H1 (cell line): ENCODE measurements at regions not wholly inside any gene's neighbourhood (a gene's known extent, or its start where the extent isn't known, plus 50 kb on each side); places are given as distances from the start of the nearest gene placed in this dataset.

Experiments
- CTCF ChIA-PET: fragments of 300-600 bp; sonication (Branson Sonifier 250); formaldehyde crosslinking; loops from one replicate; lab custom pipeline; 2021; ENCODE audit not compliant: partially characterized antibody; lab: Charles Lee
- POLR2A ChIA-PET: fragments of 300-600 bp; sonication (Branson Sonifier 250); formaldehyde crosslinking; loops from one replicate; lab custom pipeline; 2021; ENCODE audit warnings: inconsistent platforms; ENCODE audit not compliant: partially characterized antibody; lab: Charles Lee
- DNase-seq, 2 experiments: peaks; one replicate each; pipeline versions ENCODE4 v3.0.0 to v3.0.0-alpha.2; 2010 to 2022; ENCODE audit warnings: low spot score in 2 of 2, low read depth in 1 of 2, mixed read lengths in 1 of 2
- FAIRE-seq: peaks from 2 replicates; lab custom pipeline; 2011; peaks lifted over from hg19 to GRCh38; lab: Jason Lieb, UNC
- H2AFZ ChIP-seq: 2 replicates; pipeline ENCODE4 v1.8.1; 2012; ENCODE audit warnings: low read length, inconsistent platforms
- H2AK5ac ChIP-seq: 2 replicates; pipeline ENCODE4 v1.6.1; 2013; ENCODE audit warnings: low read depth, low read length
- H2BK120ac ChIP-seq: replicated peaks from 2 replicates; pipeline ENCODE3; 2013; ENCODE audit warnings: low read depth, low read length, inconsistent platforms
- H2BK12ac ChIP-seq: 2 replicates; pipeline ENCODE4 v1.6.1; 2013; ENCODE audit warnings: low read depth, low read length
- H2BK15ac ChIP-seq: 2 replicates; pipeline ENCODE4 v1.6.1; 2013; ENCODE audit warnings: low read length
- H2BK20ac ChIP-seq: 2 replicates; pipeline ENCODE4 v1.6.1; 2013; ENCODE audit warnings: low read length
- H2BK5ac ChIP-seq: 2 replicates; pipeline ENCODE4 v1.6.1; 2013; ENCODE audit warnings: low read depth, low read length
- H3K14ac ChIP-seq: 2 replicates; pipeline ENCODE4 v1.6.1; 2013; ENCODE audit warnings: inconsistent platforms; ENCODE audit not compliant: insufficient read length
- H3K18ac ChIP-seq: 2 replicates; pipeline ENCODE4 v1.6.1; 2013; ENCODE audit warnings: low read length; ENCODE audit errors: extremely low read depth
- H3K23ac ChIP-seq: 2 replicates; pipeline ENCODE4 v1.6.1; 2013; ENCODE audit warnings: inconsistent platforms; ENCODE audit not compliant: insufficient read length
- H3K23me2 ChIP-seq: 2 replicates; pipeline ENCODE4 v1.6.1; 2013; ENCODE audit warnings: low read depth, low read length
- H3K27ac ChIP-seq: 2 replicates; pipeline ENCODE4 v1.6.1; 2011; ENCODE audit warnings: low read depth, low read length, inconsistent platforms
- H3K27me3 ChIP-seq, 4 experiments: replicated peaks in 1 of 4; 1 replicate in 1 of 4; 2 replicates in 3 of 4; pipeline versions ENCODE4 v1.6.1 to v1.8.1; 2011 to 2013; ENCODE audit warnings: low read length in 3 of 4, mild to moderate bottlenecking in 3 of 4, inconsistent platforms in 2 of 4, mixed read lengths in 2 of 4, moderate library complexity in 1 of 4; ENCODE audit not compliant: control insufficient read depth in 3 of 4, insufficient read depth in 3 of 4; ENCODE audit errors: extremely low read depth in 1 of 4
- H3K36me3 ChIP-seq, 4 experiments: 2 replicates each; pipeline versions ENCODE4 v1.6.1 to v1.8.1; 2011 to 2013; ENCODE audit warnings: mild to moderate bottlenecking in 4 of 4, low read length in 3 of 4, moderate library complexity in 2 of 4, control low read depth in 1 of 4, inconsistent platforms in 1 of 4; ENCODE audit not compliant: insufficient read depth in 4 of 4, control insufficient read depth in 2 of 4
- H3K4ac ChIP-seq: replicated peaks from 2 replicates; pipeline ENCODE3; 2013; ENCODE audit warnings: low read length, low read depth, mixed read lengths, inconsistent platforms; ENCODE audit not compliant: insufficient read length
- H3K4me1 ChIP-seq, 4 experiments: replicated peaks in 1 of 4; 1 replicate in 1 of 4; 2 replicates in 3 of 4; pipeline versions ENCODE4 v1.6.1 to v1.8.1; 2011 to 2013; ENCODE audit warnings: low read length in 3 of 4, inconsistent platforms in 2 of 4, mixed read lengths in 1 of 4; ENCODE audit not compliant: insufficient read depth in 4 of 4, control insufficient read depth in 3 of 4
- H3K4me2 ChIP-seq, 2 experiments: 2 replicates each; pipeline versions ENCODE4 v1.6.1 to v1.8.1; 2011 to 2013; ENCODE audit warnings: low read depth in 2 of 2, low read length in 2 of 2, control low read depth in 1 of 2, inconsistent platforms in 1 of 2, mild to moderate bottlenecking in 1 of 2; ENCODE audit not compliant: insufficient read depth in 1 of 2
- H3K4me3 ChIP-seq, 4 experiments: fragments of 200-600, 300-600 bp in 1 of 4; sonication (generic), shearing (Covaris generic), sonication (Bioruptor Twin) in 1 of 4; 2 replicates each; pipeline versions ENCODE4 v1.5.1 to v1.8.1; 2011 to 2016; ENCODE audit warnings: low read length in 4 of 4, low read depth in 3 of 4, control low read depth in 2 of 4, inconsistent platforms in 2 of 4, mild to moderate bottlenecking in 2 of 4, mixed read lengths in 1 of 4, moderate library complexity in 1 of 4; ENCODE audit not compliant: insufficient read depth in 2 of 4; ENCODE audit errors: extremely low read depth in 1 of 4
- H3K56ac ChIP-seq: replicated peaks from 2 replicates; pipeline ENCODE3; 2013; ENCODE audit warnings: low read depth, mild to moderate bottlenecking, mixed read lengths, low read length, inconsistent platforms; ENCODE audit not compliant: insufficient read length
- H3K79me1 ChIP-seq: 2 replicates; pipeline ENCODE4 v1.6.1; 2013; ENCODE audit warnings: low read depth, low read length, control low read depth
- H3K79me2 ChIP-seq, 2 experiments: 2 replicates each; pipeline versions ENCODE4 v1.6.1 to v1.8.1; 2012 to 2013; ENCODE audit warnings: low read length in 2 of 2, mild to moderate bottlenecking in 2 of 2, inconsistent platforms in 1 of 2; ENCODE audit not compliant: insufficient read depth in 2 of 2, control insufficient read depth in 1 of 2
- H3K9ac ChIP-seq, 4 experiments: replicated peaks in 1 of 4; 1 replicate in 1 of 4; 2 replicates in 3 of 4; pipeline versions ENCODE4 v1.6.1 to v1.8.1; 2011 to 2013; ENCODE audit warnings: low read depth in 3 of 4, low read length in 3 of 4, control low read depth in 2 of 4, mild to moderate bottlenecking in 2 of 4, moderate library complexity in 2 of 4, inconsistent platforms in 1 of 4; ENCODE audit errors: extremely low read depth in 1 of 4
- H3K9me3 ChIP-seq, 2 experiments: 2 replicates each; pipeline versions ENCODE4 v1.6.1 to v1.8.1; 2012 to 2013; ENCODE audit warnings: mild to moderate bottlenecking in 2 of 2, moderate library complexity in 2 of 2, control low read depth in 1 of 2, inconsistent platforms in 1 of 2, low read depth in 1 of 2, low read length in 1 of 2, mixed read lengths in 1 of 2; ENCODE audit not compliant: insufficient read depth in 2 of 2
- H4K20me1 ChIP-seq, 2 experiments: replicated peaks in 1 of 2; 2 replicates each; pipeline versions ENCODE3 to v1.8.1; 2011 to 2013; ENCODE audit warnings: inconsistent platforms in 2 of 2, low read length in 2 of 2, mild to moderate bottlenecking in 1 of 2; ENCODE audit not compliant: insufficient read depth in 2 of 2, control insufficient read depth in 1 of 2
- H4K5ac ChIP-seq: 2 replicates; pipeline ENCODE4 v1.6.1; 2013; ENCODE audit warnings: low read length, low read depth, mixed read lengths, inconsistent platforms; ENCODE audit not compliant: insufficient read length
- H4K8ac ChIP-seq: 2 replicates; pipeline ENCODE4 v1.8.0; 2013; ENCODE audit warnings: mild to moderate bottlenecking, moderate library complexity, low read length, inconsistent platforms; ENCODE audit not compliant: insufficient read depth; ENCODE audit errors: extremely low read depth
- H4K91ac ChIP-seq: replicated peaks from 2 replicates; pipeline ENCODE3; 2013; ENCODE audit warnings: low read length, mixed read lengths, inconsistent platforms; ENCODE audit not compliant: insufficient read length
- BACH1 ChIP-seq: IDR thresholded peaks from 2 replicates; pipeline ENCODE4 v1.6.1; 2012; ENCODE audit warnings: low read length, improper control_type of control experiment
- BCL11A ChIP-seq, 2 experiments: IDR thresholded peaks; one replicate each; pipeline ENCODE4 v1.6.1; 2011; ENCODE audit warnings: low read depth in 2 of 2, low read length in 2 of 2, mild to moderate bottlenecking in 2 of 2
- CEBPB ChIP-seq: IDR thresholded peaks from 2 replicates; pipeline ENCODE4 v1.6.1; 2012; ENCODE audit warnings: low read depth, low read length
- CHD1 ChIP-seq: IDR thresholded peaks from 2 replicates; pipeline ENCODE4 v1.6.1; 2012; ENCODE audit warnings: low read depth, low read length, improper control_type of control experiment
- EZH2 ChIP-seq: fragments of 200-600 bp; sonication (generic); IDR thresholded peaks from 2 replicates; pipeline ENCODE4 v1.7.1; 2012; ENCODE audit warnings: low read depth, mild to moderate bottlenecking, moderate library complexity, low read length, inconsistent platforms; ENCODE audit not compliant: severe bottlenecking
- HDAC2 ChIP-seq, 2 experiments: fragments of 300-600 bp in 1 of 2; sonication (generic) in 1 of 2; IDR thresholded peaks; 2 replicates each; pipeline ENCODE4 v1.6.1; 2011 to 2012; ENCODE audit warnings: low read depth in 2 of 2, low read length in 2 of 2, mild to moderate bottlenecking in 2 of 2, moderate library complexity in 2 of 2, borderline replicate concordance in 1 of 2, inconsistent platforms in 1 of 2
- HDAC6 ChIP-seq: IDR thresholded peaks from one replicate; pipeline ENCODE4 v1.7.1; 2012; ENCODE audit warnings: low read depth, mild to moderate bottlenecking, inconsistent platforms, low read length, moderate library complexity
- JUN ChIP-seq: IDR thresholded peaks from 2 replicates; pipeline ENCODE4 v1.6.1; 2011; ENCODE audit warnings: low read depth, mild to moderate bottlenecking, improper control_type of control experiment, low read length
- NRF1 ChIP-seq: IDR thresholded peaks from 2 replicates; pipeline ENCODE4 v1.6.1; 2011; ENCODE audit warnings: mild to moderate bottlenecking, low read depth, low read length, improper control_type of control experiment
- POLR2A ChIP-seq, 2 experiments: IDR thresholded peaks; 1 replicate in 1 of 2; 2 replicates in 1 of 2; pipeline ENCODE4 v1.6.1; 2011; ENCODE audit warnings: low read depth in 2 of 2, low read length in 2 of 2, mild to moderate bottlenecking in 2 of 2; ENCODE audit errors: control extremely low read depth in 1 of 2
- RAD21 ChIP-seq, 2 experiments: IDR thresholded peaks in 1 of 2; conservative IDR thresholded peaks in 1 of 2; 2 replicates each; pipeline ENCODE4 v1.6.1; 2011; ENCODE audit warnings: low read depth in 2 of 2, low read length in 2 of 2, improper control_type of control experiment in 1 of 2, inconsistent platforms in 1 of 2, mild to moderate bottlenecking in 1 of 2, moderate library complexity in 1 of 2
- SIX5 ChIP-seq: IDR thresholded peaks from 2 replicates; pipeline ENCODE4 v1.6.1; 2011; ENCODE audit warnings: mild to moderate bottlenecking, low read depth, low read length
- SP2 ChIP-seq: IDR thresholded peaks from 2 replicates; pipeline ENCODE4 v1.6.1; 2012; ENCODE audit warnings: mild to moderate bottlenecking, low read length, inconsistent platforms
- SP4 ChIP-seq: IDR thresholded peaks from 2 replicates; pipeline ENCODE4 v1.6.1; 2012; ENCODE audit warnings: low read length, inconsistent platforms
- SRF ChIP-seq: IDR thresholded peaks from 2 replicates; pipeline ENCODE4 v1.6.1; 2011; ENCODE audit warnings: mild to moderate bottlenecking, low read depth, low read length, moderate library complexity
- WGBS, 2 experiments: shearing (Covaris generic) in 1 of 2; methylation state at CpG; one replicate each; pipeline versions ENCODE4 v1.1.6 to v1.1.7; 2013 to 2015; ENCODE audit warnings: low lambda C conversion rate in 2 of 2, mixed read lengths in 2 of 2, inconsistent platforms in 1 of 2, low coverage in 1 of 2, missing lambda C conversion rate in 1 of 2; ENCODE audit not compliant: insufficient replicate concordance in 2 of 2, insufficient coverage in 1 of 2, insufficient read length in 1 of 2; ENCODE audit errors: extremely low coverage in 1 of 2, missing lambda C conversion rate in 1 of 2; 5-methylcytosine and 5-hydroxymethylcytosine counted together

DNA sequence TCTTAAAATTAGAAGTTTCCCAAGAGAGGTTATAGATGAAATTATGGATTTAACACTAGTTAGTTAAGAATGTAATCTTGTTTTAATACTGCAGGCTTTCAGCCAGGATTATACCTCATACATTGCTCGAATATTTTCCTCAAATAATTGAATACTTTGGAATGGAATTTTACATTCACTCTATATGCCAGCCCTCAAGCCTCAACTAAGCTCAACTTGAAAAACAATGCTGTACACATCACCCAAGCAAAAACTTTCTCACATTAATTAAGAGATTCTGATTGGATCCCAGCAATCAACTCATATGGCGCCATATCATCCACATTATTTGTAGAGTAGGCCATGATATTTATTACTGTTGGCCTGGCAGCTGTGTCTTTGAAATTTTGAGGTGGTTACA, 710.7 kb upstream of the ADAMTS5 start:
- H4K91ac ChIP-seq, result no peak overlapping the region
- no peak overlapping the region for H3K23ac ChIP-seq
- WGBS, 2 experiments, result 64% methylated on average over 2 of the region's 2 CpGs; no CpG with 5 or more reads in 1 of the 2 experiments
- H2BK120ac ChIP-seq, result no peak overlapping the region
- H4K20me1 ChIP-seq, result no peaks in the 10 kb centered on the region
- H2BK20ac ChIP-seq, result no peak overlapping the region
- H4K8ac ChIP-seq, result no peak overlapping the region
- H2BK5ac ChIP-seq, result no peak overlapping the region
- no peaks in the 10 kb centered on the region for H3K36me3 ChIP-seq
- no peaks in the 10 kb centered on the region for H3K9me3 ChIP-seq
- no peak for DNase-seq
- no peak overlapping the region for H3K4me2 ChIP-seq
- no peak overlapping the region for H3K9ac ChIP-seq
- no peak overlapping the region for H3K14ac ChIP-seq
- H3K56ac ChIP-seq, result no peak overlapping the region
- H3K18ac ChIP-seq, result no peak overlapping the region
- no peaks in the 10 kb centered on the region for H3K27me3 ChIP-seq
- no peaks in the 10 kb centered on the region for H3K4me1 ChIP-seq
- no peak overlapping the region for H2AK5ac ChIP-seq
- no peaks in the 10 kb centered on the region for H3K79me1 ChIP-seq
- H2BK12ac ChIP-seq, result no peak overlapping the region
- H3K79me2 ChIP-seq, result no peaks in the 10 kb centered on the region
- CTCF ChIA-PET, result no interaction called here
- no peaks in the 10 kb centered on the region for H3K23me2 ChIP-seq
- H2BK15ac ChIP-seq, result no peak overlapping the region
- no peak overlapping the region for H2AFZ ChIP-seq
- H3K27ac ChIP-seq, result no peak overlapping the region
- FAIRE-seq, result no peak
- POLR2A ChIA-PET, result no interaction called here
- H4K5ac ChIP-seq, result no peak overlapping the region
- H3K4ac ChIP-seq, result no peak overlapping the region
- no peak overlapping the region for H3K4me3 ChIP-seq
- no peak for TF ChIP-seq SP2
- TF ChIP-seq SP4, result no peak
- TF ChIP-seq CHD1, result no peak
- TF ChIP-seq SRF, result no peak
- no peak for TF ChIP-seq HDAC6
- no peak for TF ChIP-seq EZH2
- TF ChIP-seq RAD21 (IDR thresholded peaks at IDR 0.05 in 1 of 2, conservative IDR thresholded peaks at IDR 0.05 in 1 of 2; ENCODE audit: low read depth in 2 of 2, low read length in 2 of 2), result no peak
- TF ChIP-seq HDAC2 (IDR thresholded peaks at IDR 0.05; ENCODE audit: borderline replicate concordance in 1 of 2, low read depth in 2 of 2, low read length in 2 of 2), result no peak
- no peak for TF ChIP-seq JUN
- TF ChIP-seq NRF1, result no peak
- TF ChIP-seq SIX5, result no peak
- no peak for TF ChIP-seq CEBPB
- TF ChIP-seq BCL11A (IDR thresholded peaks at IDR 0.05; ENCODE audit: low read depth in 2 of 2, low read length in 2 of 2), result no peak
- no peak for TF ChIP-seq BACH1
- TF ChIP-seq POLR2A (IDR thresholded peaks at IDR 0.05; ENCODE audit: control extremely low read depth in 1 of 2, low read depth in 2 of 2, low read length in 2 of 2), result no peak
